HG03439 (cell line): ENCODE measurements at regions not wholly inside any gene's neighbourhood (a gene's known extent, or its start where the extent isn't known, plus 50 kb on each side); places are given as distances from the start of the nearest gene placed in this dataset.
"Not testable (repeated sequence)": the region's sequence is repeated elsewhere in the genome, so short reads cannot be mapped to it uniquely, and the experiment has no call there.

Experiments used
- ATAC-seq: cut with Tn5 transposase; IDR thresholded peaks from one replicate; pipeline ENCODE4 v1.9.1; 2021; ENCODE audit warnings: mild to moderate bottlenecking, moderate library complexity; ENCODE audit not compliant: unreplicated experiment

- ATAC-seq: no peak
Measured at GRCh38 chr3:152658977-152659720, 175.8 kb upstream of the P2RY1 start.

- no peak for ATAC-seq
Measured at GRCh38 chr3:152662157-152662556, 172.8 kb upstream of the P2RY1 start.

DNA sequence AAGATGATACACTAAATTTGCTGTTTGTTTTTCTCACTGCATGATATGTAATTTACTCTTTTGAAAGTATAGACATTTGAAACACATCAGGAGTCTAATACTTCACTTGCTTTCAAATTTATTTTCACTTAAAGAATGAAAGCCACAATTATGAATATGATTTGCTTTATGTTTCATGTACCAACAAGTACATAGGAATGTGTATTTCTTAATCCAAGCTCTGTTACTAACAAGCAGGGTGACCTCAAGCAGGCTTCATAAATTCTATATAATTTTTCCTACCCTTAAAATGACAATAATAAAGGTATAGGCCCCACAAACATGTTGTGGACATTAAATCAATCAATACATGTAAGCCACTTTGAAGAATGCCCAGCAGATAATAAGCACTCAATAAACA, 170.2 kb upstream of the P2RY1 start:
- ATAC-seq: no peak

GRCh38 chr3:152667267-152667666, 167.7 kb upstream of the P2RY1 start:
- no peak for ATAC-seq

GRCh38 chr3:152669560-152669959, 165.4 kb upstream of the P2RY1 start:
- no peak for ATAC-seq

GRCh38 chr3:152671446-152672319, 163.2 kb upstream of the P2RY1 start:
- no peak for ATAC-seq

DNA sequence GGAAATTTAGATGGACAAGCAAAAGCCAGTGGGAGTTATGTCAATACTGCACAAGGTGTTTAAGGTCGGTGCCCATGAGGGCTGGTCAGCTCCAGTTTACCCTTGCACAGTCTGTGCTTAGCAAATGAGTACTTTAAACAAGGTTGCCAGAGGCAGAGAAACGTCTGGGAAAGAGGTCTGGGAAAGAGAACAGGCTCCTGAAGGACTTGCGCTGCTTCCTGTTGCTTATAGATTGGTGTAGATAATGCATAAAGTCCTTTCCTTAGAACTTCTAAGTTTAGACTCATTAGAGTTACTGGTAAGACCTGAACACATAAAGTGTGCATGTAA, 162.6 kb upstream of the P2RY1 start:
- no peak for ATAC-seq

- no peak for ATAC-seq
Measured at GRCh38 chr3:152676810-152677379, 158.0 kb upstream of the P2RY1 start.

DNA sequence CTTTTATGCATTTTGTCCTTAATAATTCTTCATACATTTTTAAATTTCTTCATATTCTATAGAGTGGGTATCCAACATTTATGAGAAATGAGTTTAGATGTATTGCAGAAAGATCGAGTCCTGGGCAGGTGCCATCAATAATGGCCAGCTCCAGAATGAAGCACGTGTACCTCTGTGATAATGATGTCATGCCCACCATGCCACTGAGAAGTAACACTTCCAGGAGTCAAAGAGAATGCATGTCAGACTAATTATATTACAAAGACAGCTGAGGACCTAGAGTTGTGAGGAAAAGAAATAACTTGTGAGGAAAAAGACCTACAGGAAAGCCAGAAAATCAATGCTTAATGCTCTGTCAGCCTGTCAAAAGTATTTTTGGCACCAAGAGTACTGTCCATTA, 157.4 kb upstream of the P2RY1 start:
- ATAC-seq: no peak

- ATAC-seq: no peak
Measured at GRCh38 chr3:152682477-152682876, 152.5 kb upstream of the P2RY1 start.

- no peak for ATAC-seq
Measured at GRCh38 chr3:152683521-152683999, 151.4 kb upstream of the P2RY1 start.

- ATAC-seq: no peak
Measured at GRCh38 chr3:152684279-152684678, 150.7 kb upstream of the P2RY1 start.

DNA sequence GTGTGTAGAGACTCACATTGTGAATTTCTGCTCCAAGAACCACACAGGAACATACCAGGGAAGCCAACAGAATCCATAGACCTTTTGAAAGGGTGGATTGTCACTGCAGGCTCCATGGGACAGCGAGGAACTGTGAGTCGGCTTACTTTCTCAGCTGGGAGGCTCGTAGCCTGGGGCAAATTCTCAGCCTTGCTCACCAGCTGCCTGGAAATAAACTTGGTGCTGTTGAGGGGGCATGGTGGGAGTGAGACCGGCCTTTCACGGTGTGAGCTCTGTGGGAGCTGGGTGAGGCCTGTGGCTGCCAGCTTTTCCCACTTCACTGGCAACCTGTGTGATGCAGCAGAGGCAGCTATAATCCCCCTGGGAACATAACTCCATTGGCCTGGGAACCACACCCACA, 146.6 kb upstream of the P2RY1 start:
- no peak for ATAC-seq

- not testable (repeated sequence) for ATAC-seq
Measured at GRCh38 chr3:152692326-152692725, 142.6 kb upstream of the P2RY1 start.

DNA sequence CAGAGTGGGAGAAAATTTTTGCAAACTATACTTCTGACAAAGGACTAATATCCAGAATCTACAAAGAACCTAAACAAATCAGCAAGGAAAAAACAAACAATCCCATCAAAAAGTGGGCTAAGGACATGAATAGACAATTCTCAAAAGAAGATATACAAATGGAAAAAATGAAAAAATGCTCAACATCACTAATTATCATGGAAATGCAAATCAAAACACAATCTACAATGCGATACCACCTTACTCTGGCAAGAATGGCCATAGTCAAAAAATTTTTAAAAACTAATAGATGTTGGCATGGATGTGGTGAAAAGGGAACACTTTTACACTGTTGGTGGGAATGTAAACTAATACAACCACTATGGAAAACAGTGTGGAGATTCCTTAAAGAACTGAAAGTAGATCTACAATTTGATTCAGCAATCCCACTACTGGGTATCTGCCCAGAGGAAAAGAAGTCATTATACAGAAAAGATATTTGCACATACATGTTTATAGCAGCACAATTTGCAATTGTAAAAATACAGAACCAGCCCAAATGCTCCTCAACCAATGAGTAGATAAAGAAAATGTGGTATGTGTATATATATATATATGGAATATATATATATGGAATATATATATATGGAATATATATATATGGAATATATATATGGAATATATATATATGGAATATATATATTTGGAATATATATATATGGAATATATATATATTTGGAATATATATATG, 141.2 kb upstream of the P2RY1 start:
- not testable (repeated sequence) for ATAC-seq

GRCh38 chr3:152695840-152696239, 139.1 kb upstream of the P2RY1 start:
- ATAC-seq: no peak

GRCh38 chr3:152696962-152697361, 138.0 kb upstream of the P2RY1 start:
- no peak for ATAC-seq

- ATAC-seq: no peak
Measured at GRCh38 chr3:152703245-152703890, 131.6 kb upstream of the P2RY1 start.

DNA sequence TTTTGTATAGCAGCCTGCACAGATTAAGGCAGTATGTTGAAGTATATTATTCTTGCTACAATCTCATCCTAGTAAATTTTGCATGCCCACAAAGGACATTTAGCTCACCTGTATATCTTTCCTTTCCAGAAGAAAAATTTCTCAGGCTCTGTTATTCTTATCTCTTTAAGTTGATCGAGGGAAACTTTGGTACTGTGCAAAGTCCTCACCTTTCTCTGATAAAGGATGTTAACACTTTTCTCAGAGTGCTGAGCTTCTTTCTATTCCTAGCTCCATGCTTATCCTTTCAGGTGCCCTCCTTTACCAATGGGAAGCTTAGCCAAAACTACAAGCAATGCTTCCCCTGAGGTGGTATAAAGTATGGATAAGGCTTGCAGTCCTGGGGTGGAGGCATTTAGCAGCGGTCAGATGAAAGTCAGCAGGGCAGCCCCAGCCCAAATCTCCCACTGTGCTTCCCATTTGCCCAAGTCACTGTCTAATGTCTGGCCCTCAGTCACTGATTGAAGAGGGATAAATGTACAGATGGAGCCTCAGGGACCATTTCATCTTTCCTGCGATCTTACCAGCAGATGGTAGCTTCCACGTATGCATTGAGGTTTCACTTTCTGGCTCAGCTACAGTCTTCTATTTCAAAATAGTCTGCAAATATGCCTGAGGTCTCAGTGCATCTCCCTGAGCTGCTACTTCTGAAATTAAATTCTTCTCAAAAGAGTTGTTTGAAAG, 127.8 kb upstream of the P2RY1 start:
- ATAC-seq: no peak

- ATAC-seq: no peak
Measured at GRCh38 chr3:152709659-152710058, 125.3 kb upstream of the P2RY1 start.
